HepG2 (cell line): ENCODE measurements at regions not wholly inside any gene's neighbourhood (a gene's known extent, or its start where the extent isn't known, plus 50 kb on each side); places are given as distances from the start of the nearest gene placed in this dataset.

Source experiments
- ATAC-seq: fragments of 200-7000 bp; cut with Tn5 transposase; 3 replicates; pipeline ENCODE4 v1.9.1; 2020; ENCODE audit warnings: mild to moderate bottlenecking, moderate library complexity
- BruUV-seq: library from RNA; stranded (reverse); fragments of 400-500 nt; replicated peaks from 2 replicates; lab custom pipeline; 2021; lab: Mats Ljungman, UMichigan
- CTCF ChIA-PET: fragments of 300-600 bp; formaldehyde crosslinking; extraction: SDS; loops from one replicate; lab custom pipeline; 2021; ENCODE audit warnings: low total read pairs, inconsistent platforms, low intra/inter-chr PET ratio; lab: Yijun Ruan, JAX
- POLR2A ChIA-PET: fragments of 350-600 bp; sonication (Branson Sonifier 250); formaldehyde crosslinking; loops from one replicate; lab custom pipeline; 2020; ENCODE audit warnings: antibody characterized with exemption, inconsistent platforms; lab: Yijun Ruan, JAX
- DNase-seq: peaks from one replicate; pipeline ENCODE4 v3.0.0-alpha.2; 2015; ENCODE audit warnings: low spot score
- FAIRE-seq: peaks from 3 replicates; lab custom pipeline; 2011; peaks lifted over from hg19 to GRCh38; lab: Jason Lieb, UNC
- H2AFZ ChIP-seq: one replicate; pipeline ENCODE4 v1.6.1; 2011; ENCODE audit warnings: low read length, inconsistent platforms
- H3K27ac ChIP-seq: fragments of 300-600 bp; 3 replicates; pipeline ENCODE4 v1.8.0; 2011; ENCODE audit warnings: mixed run types, mild to moderate bottlenecking, mixed read lengths, low read length, inconsistent platforms; ENCODE audit not compliant: insufficient read depth; ENCODE audit errors: extremely low read length
- H3K27me3 ChIP-seq, 2 experiments: fragments of 200-600 bp in 1 of 2; 2 replicates in 1 of 2; 3 replicates in 1 of 2; pipeline versions ENCODE4 v1.6.0 to v1.8.0; 2011; ENCODE audit warnings: low read length in 2 of 2, mild to moderate bottlenecking in 2 of 2, moderate library complexity in 2 of 2, inconsistent platforms in 1 of 2; ENCODE audit not compliant: insufficient read depth in 2 of 2, control insufficient read depth in 1 of 2
- H3K36me3 ChIP-seq, 2 experiments: fragments of 200-600 bp in 1 of 2; replicated peaks in 1 of 2; 2 replicates in 1 of 2; 3 replicates in 1 of 2; pipeline versions ENCODE4 v1.5.1 to v1.8.0; 2011; ENCODE audit warnings: low read length in 2 of 2, inconsistent platforms in 1 of 2; ENCODE audit not compliant: insufficient read depth in 2 of 2, control insufficient read depth in 1 of 2
- H3K4me1 ChIP-seq: 2 replicates; pipeline ENCODE4 v1.5.1; 2012; ENCODE audit warnings: low read length, inconsistent platforms; ENCODE audit not compliant: insufficient read depth
- H3K4me2 ChIP-seq: 2 replicates; pipeline ENCODE4 v1.6.0; 2011; ENCODE audit warnings: low read depth, low read length, inconsistent platforms
- H3K4me3 ChIP-seq, 3 experiments: fragments of 200-600 bp in 1 of 3; sonication (generic), shearing (Covaris generic) in 1 of 3; replicated peaks in 1 of 3; 2 replicates each; pipeline ENCODE4 v1.5.1; 2011 to 2016; ENCODE audit warnings: low read length in 3 of 3, inconsistent platforms in 2 of 3, low read depth in 2 of 3, mild to moderate bottlenecking in 2 of 3, control low read depth in 1 of 3, mixed read lengths in 1 of 3; ENCODE audit not compliant: insufficient read depth in 1 of 3
- H3K79me2 ChIP-seq: one replicate; pipeline ENCODE4 v1.6.1; 2011; ENCODE audit warnings: low read length, inconsistent platforms; ENCODE audit not compliant: insufficient read depth
- H3K9ac ChIP-seq: 2 replicates; pipeline ENCODE4 v1.6.0; 2011; ENCODE audit warnings: mild to moderate bottlenecking, low read depth, low read length, inconsistent platforms; ENCODE audit not compliant: insufficient read depth
- H3K9me3 ChIP-seq: 2 replicates; pipeline ENCODE4 v1.5.1; 2012; ENCODE audit warnings: mild to moderate bottlenecking, low read length
- H4K20me1 ChIP-seq: 2 replicates; pipeline ENCODE4 v1.6.0; 2011; ENCODE audit warnings: inconsistent platforms, mild to moderate bottlenecking, low read length, moderate library complexity; ENCODE audit not compliant: insufficient read depth
- EEA1 ChIP-seq: sonication (generic); formaldehyde crosslinking; IDR thresholded peaks from 2 replicates; pipeline ENCODE4 v1.5.1; 2020; ENCODE audit warnings: mild to moderate bottlenecking, missing genetic modification reagents, borderline replicate concordance
- HES4 ChIP-seq: sonication (generic); formaldehyde crosslinking; IDR thresholded peaks from 2 replicates; pipeline ENCODE4 v1.9.0; 2021; ENCODE audit warnings: mild to moderate bottlenecking, missing genetic modification reagents, borderline replicate concordance
- KDM5A ChIP-seq: fragments of 200-600 bp; sonication (generic); IDR thresholded peaks from 2 replicates; pipeline ENCODE4 v1.7.0; 2018; ENCODE audit warnings: antibody characterized with exemption, mild to moderate bottlenecking, low read length, borderline replicate concordance
- LCORL ChIP-seq, 2 experiments: fragments of 450-650 bp in 1 of 2; sonication (generic) in 1 of 2; formaldehyde crosslinking in 1 of 2; IDR thresholded peaks; 2 replicates each; pipeline versions ENCODE4 v1.5.0 to v1.6.1; 2017 to 2020; ENCODE audit warnings: antibody characterized with exemption in 1 of 2, missing genetic modification reagents in 1 of 2
- ZBTB14 ChIP-seq: sonication (generic); formaldehyde crosslinking; IDR thresholded peaks from 2 replicates; pipeline ENCODE4 v1.4.0; 2020; ENCODE audit warnings: missing genetic modification reagents
- ZEB1 ChIP-seq: IDR thresholded peaks from 2 replicates; pipeline ENCODE4 v1.6.1; 2012; ENCODE audit warnings: mild to moderate bottlenecking, low read depth, inconsistent platforms; ENCODE audit not compliant: insufficient replicate concordance
- ZFP1 ChIP-seq: IDR thresholded peaks from 2 replicates; pipeline ENCODE4 v1.6.1; 2016
- ZNF616 ChIP-seq: sonication (generic); formaldehyde crosslinking; IDR thresholded peaks from 2 replicates; pipeline ENCODE4 v1.5.0; 2020; ENCODE audit warnings: low read depth, mild to moderate bottlenecking, missing genetic modification reagents
- ZNF646 ChIP-seq: sonication (generic); formaldehyde crosslinking; IDR thresholded peaks from 2 replicates; pipeline ENCODE4 v1.9.0; 2021; ENCODE audit warnings: mild to moderate bottlenecking, missing genetic modification reagents
- ZNF878 ChIP-seq: sonication (generic); formaldehyde crosslinking; IDR thresholded peaks from 2 replicates; pipeline ENCODE4 v1.8.1; 2023; ENCODE audit warnings: mild to moderate bottlenecking, missing genetic modification reagents, moderate library complexity
- WGBS: methylation state at CpG from one replicate; pipeline ENCODE4 v1.1.6; 2017; ENCODE audit warnings: low lambda C conversion rate; 5-methylcytosine and 5-hydroxymethylcytosine counted together
- in situ Hi-C: cut with HindIII; loops from 2 replicates; pipeline ENCODE4 v1.10.0; 2017; ENCODE audit warnings: low pct_unique_long_range_greater_than_20kb; ENCODE audit not compliant: extremely low pct_ligation_motif_present
- intact Hi-C: fragments of 100-400 bp; cut with micrococcal nuclease; formaldehyde crosslinking; loops from one replicate; pipeline ENCODE4 v1.10.0; 2022; ENCODE audit not compliant: unreplicated experiment

GRCh38 chr10:118950190-118950680, 79.3 kb upstream of the NANOS1 start:
- H3K4me3 ChIP-seq: no peak overlapping the region
- intact Hi-C loops: no loop called here
- POLR2A ChIA-PET: no interaction called here

More at GRCh38 chr10:118950190-118950680, 79.3 kb upstream of the NANOS1 start:
- H3K9ac ChIP-seq: no peak overlapping the region
- no peak for FAIRE-seq
- H3K4me2 ChIP-seq: no peak overlapping the region
- H3K27ac ChIP-seq: no peak overlapping the region
- TF ChIP-seq ZBTB14 (no peak), EEA1 (CRISPR knock-in tag) (no peak), ZFP1 (CRISPR knock-in tag) (no peak), ZNF878 (no peak), HES4 (CRISPR knock-in tag) (no peak), ZNF646 (CRISPR knock-in tag) (no peak), KDM5A (no peak), ZEB1 (no peak), LCORL (IDR thresholded peaks at IDR 0.05) (no peak), LCORL (CRISPR knock-in tag; IDR thresholded peaks at IDR 0.05) (no peak), ZNF616 (CRISPR knock-in tag) (no peak)
- TF ChIP-seq, all 625 proteins: peak for 0
- H3K79me2 ChIP-seq: no peaks in the 10 kb centered on the region
- DNase-seq (no peak), ATAC-seq (no peak)
- CTCF ChIA-PET: no interaction called here
- no peaks in the 10 kb centered on the region for H3K36me3 ChIP-seq
- H3K9me3 ChIP-seq: no peaks in the 10 kb centered on the region
- no peak overlapping the region for H2AFZ ChIP-seq
- H3K27me3 ChIP-seq: peaks cover 0 to 8% of the 10 kb centered on the region in 2 experiments; a peak in 4 of 5 replicates
- in situ Hi-C loops: no loop called here
- 0% methylated on average over 1 of the region's 1 CpG for WGBS
- no TSS peak for BruUV-seq
- no peaks in the 10 kb centered on the region for H3K4me1 ChIP-seq
- H4K20me1 ChIP-seq: no peaks in the 10 kb centered on the region
